ENCODE measurements at regions not wholly inside any gene's neighbourhood (a gene's known extent, or its start where the extent isn't known, plus 50 kb on each side); places are given as distances from the start of the nearest gene placed in this dataset.

DNA sequence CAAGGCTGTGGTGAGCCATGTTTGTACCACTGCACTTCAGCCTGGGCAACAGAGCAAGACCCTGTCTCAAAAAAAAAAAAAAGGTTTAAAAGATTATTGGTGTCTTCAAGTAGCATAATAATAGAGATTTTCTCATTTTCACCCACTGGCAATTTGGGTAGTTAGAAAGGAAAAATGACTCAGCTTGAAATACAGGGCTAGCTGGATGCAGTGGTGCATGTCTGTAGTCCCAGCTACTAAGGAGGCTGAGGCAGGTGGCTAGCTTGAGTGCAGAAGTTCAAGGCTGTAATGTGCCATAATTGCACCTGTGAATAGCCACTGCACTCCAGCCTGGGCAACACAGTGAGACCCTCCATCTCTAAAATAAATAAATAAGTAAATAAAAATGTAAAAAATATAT lies 111.1 kb downstream of the ARRDC3 start (continued):
- TF ChIP-seq, protein P1, sequence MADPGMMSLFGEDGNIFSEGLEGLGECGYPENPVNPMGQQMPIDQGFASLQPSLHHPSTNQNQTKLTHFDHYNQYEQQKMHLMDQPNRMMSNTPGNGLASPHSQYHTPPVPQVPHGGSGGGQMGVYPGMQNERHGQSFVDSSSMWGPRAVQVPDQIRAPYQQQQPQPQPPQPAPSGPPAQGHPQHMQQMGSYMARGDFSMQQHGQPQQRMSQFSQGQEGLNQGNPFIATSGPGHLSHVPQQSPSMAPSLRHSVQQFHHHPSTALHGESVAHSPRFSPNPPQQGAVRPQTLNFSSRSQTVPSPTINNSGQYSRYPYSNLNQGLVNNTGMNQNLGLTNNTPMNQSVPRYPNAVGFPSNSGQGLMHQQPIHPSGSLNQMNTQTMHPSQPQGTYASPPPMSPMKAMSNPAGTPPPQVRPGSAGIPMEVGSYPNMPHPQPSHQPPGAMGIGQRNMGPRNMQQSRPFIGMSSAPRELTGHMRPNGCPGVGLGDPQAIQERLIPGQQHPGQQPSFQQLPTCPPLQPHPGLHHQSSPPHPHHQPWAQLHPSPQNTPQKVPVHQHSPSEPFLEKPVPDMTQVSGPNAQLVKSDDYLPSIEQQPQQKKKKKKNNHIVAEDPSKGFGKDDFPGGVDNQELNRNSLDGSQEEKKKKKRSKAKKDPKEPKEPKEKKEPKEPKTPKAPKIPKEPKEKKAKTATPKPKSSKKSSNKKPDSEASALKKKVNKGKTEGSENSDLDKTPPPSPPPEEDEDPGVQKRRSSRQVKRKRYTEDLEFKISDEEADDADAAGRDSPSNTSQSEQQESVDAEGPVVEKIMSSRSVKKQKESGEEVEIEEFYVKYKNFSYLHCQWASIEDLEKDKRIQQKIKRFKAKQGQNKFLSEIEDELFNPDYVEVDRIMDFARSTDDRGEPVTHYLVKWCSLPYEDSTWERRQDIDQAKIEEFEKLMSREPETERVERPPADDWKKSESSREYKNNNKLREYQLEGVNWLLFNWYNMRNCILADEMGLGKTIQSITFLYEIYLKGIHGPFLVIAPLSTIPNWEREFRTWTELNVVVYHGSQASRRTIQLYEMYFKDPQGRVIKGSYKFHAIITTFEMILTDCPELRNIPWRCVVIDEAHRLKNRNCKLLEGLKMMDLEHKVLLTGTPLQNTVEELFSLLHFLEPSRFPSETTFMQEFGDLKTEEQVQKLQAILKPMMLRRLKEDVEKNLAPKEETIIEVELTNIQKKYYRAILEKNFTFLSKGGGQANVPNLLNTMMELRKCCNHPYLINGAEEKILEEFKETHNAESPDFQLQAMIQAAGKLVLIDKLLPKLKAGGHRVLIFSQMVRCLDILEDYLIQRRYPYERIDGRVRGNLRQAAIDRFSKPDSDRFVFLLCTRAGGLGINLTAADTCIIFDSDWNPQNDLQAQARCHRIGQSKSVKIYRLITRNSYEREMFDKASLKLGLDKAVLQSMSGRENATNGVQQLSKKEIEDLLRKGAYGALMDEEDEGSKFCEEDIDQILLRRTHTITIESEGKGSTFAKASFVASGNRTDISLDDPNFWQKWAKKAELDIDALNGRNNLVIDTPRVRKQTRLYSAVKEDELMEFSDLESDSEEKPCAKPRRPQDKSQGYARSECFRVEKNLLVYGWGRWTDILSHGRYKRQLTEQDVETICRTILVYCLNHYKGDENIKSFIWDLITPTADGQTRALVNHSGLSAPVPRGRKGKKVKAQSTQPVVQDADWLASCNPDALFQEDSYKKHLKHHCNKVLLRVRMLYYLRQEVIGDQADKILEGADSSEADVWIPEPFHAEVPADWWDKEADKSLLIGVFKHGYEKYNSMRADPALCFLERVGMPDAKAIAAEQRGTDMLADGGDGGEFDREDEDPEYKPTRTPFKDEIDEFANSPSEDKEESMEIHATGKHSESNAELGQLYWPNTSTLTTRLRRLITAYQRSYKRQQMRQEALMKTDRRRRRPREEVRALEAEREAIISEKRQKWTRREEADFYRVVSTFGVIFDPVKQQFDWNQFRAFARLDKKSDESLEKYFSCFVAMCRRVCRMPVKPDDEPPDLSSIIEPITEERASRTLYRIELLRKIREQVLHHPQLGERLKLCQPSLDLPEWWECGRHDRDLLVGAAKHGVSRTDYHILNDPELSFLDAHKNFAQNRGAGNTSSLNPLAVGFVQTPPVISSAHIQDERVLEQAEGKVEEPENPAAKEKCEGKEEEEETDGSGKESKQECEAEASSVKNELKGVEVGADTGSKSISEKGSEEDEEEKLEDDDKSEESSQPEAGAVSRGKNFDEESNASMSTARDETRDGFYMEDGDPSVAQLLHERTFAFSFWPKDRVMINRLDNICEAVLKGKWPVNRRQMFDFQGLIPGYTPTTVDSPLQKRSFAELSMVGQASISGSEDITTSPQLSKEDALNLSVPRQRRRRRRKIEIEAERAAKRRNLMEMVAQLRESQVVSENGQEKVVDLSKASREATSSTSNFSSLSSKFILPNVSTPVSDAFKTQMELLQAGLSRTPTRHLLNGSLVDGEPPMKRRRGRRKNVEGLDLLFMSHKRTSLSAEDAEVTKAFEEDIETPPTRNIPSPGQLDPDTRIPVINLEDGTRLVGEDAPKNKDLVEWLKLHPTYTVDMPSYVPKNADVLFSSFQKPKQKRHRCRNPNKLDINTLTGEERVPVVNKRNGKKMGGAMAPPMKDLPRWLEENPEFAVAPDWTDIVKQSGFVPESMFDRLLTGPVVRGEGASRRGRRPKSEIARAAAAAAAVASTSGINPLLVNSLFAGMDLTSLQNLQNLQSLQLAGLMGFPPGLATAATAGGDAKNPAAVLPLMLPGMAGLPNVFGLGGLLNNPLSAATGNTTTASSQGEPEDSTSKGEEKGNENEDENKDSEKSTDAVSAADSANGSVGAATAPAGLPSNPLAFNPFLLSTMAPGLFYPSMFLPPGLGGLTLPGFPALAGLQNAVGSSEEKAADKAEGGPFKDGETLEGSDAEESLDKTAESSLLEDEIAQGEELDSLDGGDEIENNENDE (IDR thresholded peaks at IDR 0.05; ENCODE audit: insufficient replicate concordance, low read length) = no peak
- no peak for TF ChIP-seq SUZ12 (IDR thresholded peaks at IDR 0.05; ENCODE audit: low read length)
- no peak for TF ChIP-seq TBP (IDR thresholded peaks at IDR 0.05; ENCODE audit: low read depth, low read length)
- no peak for TF ChIP-seq BACH1 (IDR thresholded peaks at IDR 0.05; ENCODE audit: low read length)
- TF ChIP-seq POLR2A (IDR thresholded peaks at IDR 0.05; ENCODE audit: control extremely low read depth in 1 of 2, low read depth in 2 of 2, low read length in 2 of 2) = no peak

Measured in H1 (cell line).